ENCODE measurements at regions not wholly inside any gene's neighbourhood (a gene's known extent, or its start where the extent isn't known, plus 50 kb on each side); places are given as distances from the start of the nearest gene placed in this dataset.

DNA sequence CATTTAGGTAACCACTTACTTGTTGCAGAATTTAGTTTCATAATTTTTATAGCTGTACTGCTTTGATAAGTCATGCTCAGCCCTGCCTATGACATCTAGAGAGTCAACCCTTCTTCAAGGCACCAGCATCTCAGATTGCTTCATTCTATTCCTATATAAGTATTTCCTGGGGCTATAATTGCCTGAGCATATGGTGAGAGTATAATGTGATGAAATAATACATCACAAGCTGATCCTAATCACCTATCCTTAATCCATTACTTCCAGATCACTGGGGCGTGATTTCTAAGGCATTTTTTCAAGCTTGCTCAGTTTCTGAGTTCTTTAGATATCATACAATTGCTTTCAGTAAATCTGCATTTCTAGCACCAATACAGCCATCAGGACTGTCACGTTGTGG, 200.0 kb upstream of the NPY2R start:
- dilution Hi-C loops (cut with MboI; ENCODE audit: extremely low pct_ligation_motif_present, low sequenced_read_pairs): no loop called here
- no peak overlapping the region for H2AFZ ChIP-seq (ENCODE audit: low read depth, low read length)
- no peak for FAIRE-seq
- TF ChIP-seq, protein P1, sequence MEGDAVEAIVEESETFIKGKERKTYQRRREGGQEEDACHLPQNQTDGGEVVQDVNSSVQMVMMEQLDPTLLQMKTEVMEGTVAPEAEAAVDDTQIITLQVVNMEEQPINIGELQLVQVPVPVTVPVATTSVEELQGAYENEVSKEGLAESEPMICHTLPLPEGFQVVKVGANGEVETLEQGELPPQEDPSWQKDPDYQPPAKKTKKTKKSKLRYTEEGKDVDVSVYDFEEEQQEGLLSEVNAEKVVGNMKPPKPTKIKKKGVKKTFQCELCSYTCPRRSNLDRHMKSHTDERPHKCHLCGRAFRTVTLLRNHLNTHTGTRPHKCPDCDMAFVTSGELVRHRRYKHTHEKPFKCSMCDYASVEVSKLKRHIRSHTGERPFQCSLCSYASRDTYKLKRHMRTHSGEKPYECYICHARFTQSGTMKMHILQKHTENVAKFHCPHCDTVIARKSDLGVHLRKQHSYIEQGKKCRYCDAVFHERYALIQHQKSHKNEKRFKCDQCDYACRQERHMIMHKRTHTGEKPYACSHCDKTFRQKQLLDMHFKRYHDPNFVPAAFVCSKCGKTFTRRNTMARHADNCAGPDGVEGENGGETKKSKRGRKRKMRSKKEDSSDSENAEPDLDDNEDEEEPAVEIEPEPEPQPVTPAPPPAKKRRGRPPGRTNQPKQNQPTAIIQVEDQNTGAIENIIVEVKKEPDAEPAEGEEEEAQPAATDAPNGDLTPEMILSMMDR (IDR thresholded peaks at IDR 0.05; ENCODE audit: extremely low read depth in 1 of 2, insufficient read depth in 1 of 2, low read depth in 1 of 2, low read length in 2 of 2): no peak
- TF ChIP-seq JUN (IDR thresholded peaks at IDR 0.05; ENCODE audit: borderline replicate concordance, insufficient read depth, insufficient read length, low read depth): no peak
- no peak for TF ChIP-seq MYC (IDR thresholded peaks at IDR 0.05; ENCODE audit: low read depth, low read length)
- TF ChIP-seq, protein P2, sequence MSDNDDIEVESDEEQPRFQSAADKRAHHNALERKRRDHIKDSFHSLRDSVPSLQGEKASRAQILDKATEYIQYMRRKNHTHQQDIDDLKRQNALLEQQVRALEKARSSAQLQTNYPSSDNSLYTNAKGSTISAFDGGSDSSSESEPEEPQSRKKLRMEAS (IDR thresholded peaks at IDR 0.05; ENCODE audit: insufficient read depth, insufficient read length): no peak
- no peak for TF ChIP-seq FOS (IDR thresholded peaks at IDR 0.05; ENCODE audit: borderline replicate concordance, insufficient read depth, low read length)
- TF ChIP-seq EZH2 (IDR thresholded peaks at IDR 0.05; ENCODE audit: borderline replicate concordance, low read depth, low read length, severe bottlenecking): no peak
- TF ChIP-seq POLR2A (IDR thresholded peaks at IDR 0.05; ENCODE audit: low read depth, low read length): no peak
- TF ChIP-seq POLR2AphosphoS5 (IDR thresholded peaks at IDR 0.05; ENCODE audit: insufficient read depth, low read depth, low read length): no peak
- TF ChIP-seq GATA2 (IDR thresholded peaks at IDR 0.05; ENCODE audit: insufficient read depth, insufficient read length, low read depth, low read length): no peak
- ChIA-PET POLR2A (no interaction called here), CTCF (interaction anchor here (0.8 kb wide), 1 partner anchor 18 kb away, joined by 4 read pairs; no protein-coding TSS in a partner anchor)
- H3K36me3 ChIP-seq (ENCODE audit: control insufficient read depth in 2 of 2, extremely low read depth in 1 of 2, insufficient read depth in 2 of 2, low read length in 2 of 2): no peaks in the 10 kb centered on the region
- H3K27ac ChIP-seq (ENCODE audit: insufficient read depth, low read depth, low read length): no peak overlapping the region
- peaks cover 11% of the 10 kb centered on the region for H3K4me1 ChIP-seq (ENCODE audit: control insufficient read depth, extremely low read depth, insufficient read depth, low read length)
- no TSS peak for BruUV-seq (replicated peaks)
- H4K20me1 ChIP-seq (replicated peaks; ENCODE audit: control insufficient read depth, extremely low read depth, insufficient read depth, low read length): no peaks in the 10 kb centered on the region
- H3K4me2 ChIP-seq (ENCODE audit: insufficient read depth, low read length): no peak overlapping the region
- H3K27me3 ChIP-seq (ENCODE audit: control insufficient read depth in 2 of 2, insufficient read depth in 2 of 2, low read length in 2 of 2): no peaks in the 10 kb centered on the region
- H3K9ac ChIP-seq (replicated peaks; ENCODE audit: extremely low read depth, insufficient read depth, low read length): no peak overlapping the region
- H3K79me2 ChIP-seq (ENCODE audit: control insufficient read depth, insufficient read depth, low read length): no peaks in the 10 kb centered on the region
- DNase-seq (ENCODE audit: low read depth, low spot score): no peak
- no peaks in the 10 kb centered on the region for H3K9me3 ChIP-seq (replicated peaks; ENCODE audit: control insufficient read depth, insufficient read depth, low read length)
- no peak overlapping the region for H3K4me3 ChIP-seq (replicated peaks in 1 of 3; ENCODE audit: insufficient read depth in 1 of 3, low read depth in 1 of 3, low read length in 3 of 3)
- H3K9me1 ChIP-seq (replicated peaks; ENCODE audit: control insufficient read depth, extremely low read depth, insufficient read depth, low read length): no peaks in the 10 kb centered on the region
- intact Hi-C loops (cut with micrococcal nuclease): no loop called here
